Common myeloid progenitor, CD34-positive (primary cell): ENCODE measurements at regions not wholly inside any gene's neighbourhood (a gene's known extent, or its start where the extent isn't known, plus 50 kb on each side); places are given as distances from the start of the nearest gene placed in this dataset.

Experiments used
- CTCF ChIA-PET: fragments of 350-600 bp; sonication (Branson Sonifier 250); formaldehyde crosslinking; loops from one replicate; lab custom pipeline; 2021; ENCODE audit warnings: antibody characterized with exemption; lab: Charles Lee
- POLR2A ChIA-PET: fragments of 350-600 bp; sonication (Branson Sonifier 250); formaldehyde crosslinking; loops from one replicate; lab custom pipeline; 2021; ENCODE audit warnings: antibody characterized with exemption; lab: Charles Lee
- DNase-seq, 3 donors: peaks; one replicate each; pipeline versions ENCODE4 v3.0.0 to v3.0.0-alpha.2; 2013
- H3K27ac ChIP-seq, 2 experiments: 1 replicate in 1 of 2; 2 replicates in 1 of 2; pipeline ENCODE4 v1.7.0; 2013; ENCODE audit warnings: inconsistent platforms in 2 of 2, low read length in 2 of 2, mild to moderate bottlenecking in 2 of 2, low read depth in 1 of 2, moderate library complexity in 1 of 2; ENCODE audit not compliant: severe bottlenecking in 2 of 2, insufficient read depth in 1 of 2, poor library complexity in 1 of 2
- H3K27me3 ChIP-seq, 5 experiments: replicated peaks in 2 of 5; 1 replicate in 3 of 5; 2 replicates in 2 of 5; pipeline versions ENCODE4 v1.6.1 to v1.7.0; 2013; ENCODE audit warnings: low read length in 4 of 5, mild to moderate bottlenecking in 2 of 5, moderate library complexity in 2 of 5, inconsistent platforms in 1 of 5; ENCODE audit not compliant: insufficient read depth in 5 of 5, control insufficient read depth in 4 of 5
- H3K36me3 ChIP-seq, 4 experiments: 1 replicate in 2 of 4; 2 replicates in 2 of 4; pipeline versions ENCODE4 v1.6.1 to v1.7.0; 2013; ENCODE audit warnings: low read length in 3 of 4, control low read depth in 1 of 4, mild to moderate bottlenecking in 1 of 4; ENCODE audit not compliant: control insufficient read depth in 4 of 4, insufficient read depth in 4 of 4
- H3K4me1 ChIP-seq, 4 experiments: 1 replicate in 3 of 4; 2 replicates in 1 of 4; pipeline versions ENCODE4 v1.6.1 to v1.7.1; 2013; ENCODE audit warnings: low read length in 3 of 4, mild to moderate bottlenecking in 3 of 4, control low read depth in 1 of 4, inconsistent platforms in 1 of 4, moderate library complexity in 1 of 4; ENCODE audit not compliant: control insufficient read depth in 4 of 4, insufficient read depth in 4 of 4; ENCODE audit errors: control extremely low read depth in 1 of 4
- H3K4me3 ChIP-seq, 7 experiments: 1 replicate in 4 of 7; 2 replicates in 3 of 7; pipeline versions ENCODE4 v1.5.1 to v1.7.0; 2013; ENCODE audit warnings: mild to moderate bottlenecking in 7 of 7, low read length in 6 of 7, moderate library complexity in 6 of 7, inconsistent platforms in 2 of 7, low read depth in 2 of 7, control low read depth in 1 of 7; ENCODE audit not compliant: insufficient read depth in 4 of 7, control insufficient read depth in 1 of 7; ENCODE audit errors: extremely low read depth in 1 of 7
- H3K9me3 ChIP-seq, 5 experiments: 1 replicate in 4 of 5; 2 replicates in 1 of 5; pipeline versions ENCODE4 v1.6.1 to v1.7.1; 2013; ENCODE audit warnings: low read length in 4 of 5, mild to moderate bottlenecking in 2 of 5, inconsistent platforms in 1 of 5, low read depth in 1 of 5, moderate library complexity in 1 of 5; ENCODE audit not compliant: control insufficient read depth in 4 of 5, insufficient read depth in 2 of 5; ENCODE audit errors: control extremely low read depth in 1 of 5
- WGBS: methylation state at CpG from one replicate; pipeline ENCODE4 v1.1.5; 2013; ENCODE audit not compliant: insufficient coverage; 5-methylcytosine and 5-hydroxymethylcytosine counted together

DNA sequence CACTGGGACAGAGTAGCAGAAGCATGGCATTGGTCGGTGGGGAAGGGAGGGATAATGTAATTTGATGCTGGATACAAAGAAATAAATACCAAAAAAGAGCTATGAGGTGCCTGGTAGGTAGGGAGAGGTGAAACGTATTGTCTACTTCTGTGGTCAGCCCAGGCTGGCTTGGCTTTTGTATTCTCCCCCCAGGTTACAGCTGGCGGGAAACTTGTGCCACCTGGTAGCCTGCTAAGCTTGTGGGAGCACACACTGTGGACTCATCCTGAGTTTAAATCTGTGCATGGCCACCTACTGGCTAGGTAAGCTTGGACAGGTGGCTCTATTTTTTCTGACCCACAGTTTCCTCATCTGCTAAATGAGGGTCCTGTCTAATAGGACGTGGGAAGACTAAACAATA is 165.2 kb upstream of the E2F8 start:
- Histone ChIP-seq H3K36me3 (no peaks in the 10 kb centered on the region), H3K27ac (no peak overlapping the region), H3K27me3 (peaks cover 0 to 9% (median 4%) of the 10 kb centered on the region in 5 experiments), H3K9me3 (no peaks in the 10 kb centered on the region), H3K4me1 (no peaks in the 10 kb centered on the region), H3K4me3 (no peak overlapping the region)
- DNase-seq, result no peak
- CTCF ChIA-PET, result no interaction called here
- 67% methylated on average over 3 of the region's 4 CpGs for WGBS
- POLR2A ChIA-PET, result no interaction called here

DNA sequence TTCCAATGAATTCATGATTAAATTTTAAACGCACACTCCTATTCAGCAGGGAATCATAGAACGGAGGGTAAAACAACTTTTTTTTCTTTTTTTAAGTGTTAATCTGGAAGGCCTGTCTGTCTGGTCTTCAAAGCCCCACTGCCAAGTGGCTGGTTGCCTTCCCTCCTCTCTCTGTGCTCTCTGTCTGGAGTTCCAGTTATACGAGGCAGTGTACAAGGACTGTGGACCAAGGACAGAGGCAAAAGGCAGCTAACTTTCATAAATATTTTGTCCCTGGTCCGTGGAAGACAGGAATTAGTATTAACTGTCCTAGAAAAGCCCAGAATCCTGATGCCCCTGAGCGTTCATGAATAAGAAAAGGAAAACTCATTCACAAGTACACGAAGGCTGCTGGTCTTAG is 164.0 kb upstream of the E2F8 start:
- POLR2A ChIA-PET, result no interaction called here
- Histone ChIP-seq H3K27me3 (peaks cover 0 to 7% (median 2%) of the 10 kb centered on the region in 5 experiments), H3K4me3 (no peak overlapping the region), H3K27ac (no peak overlapping the region), H3K36me3 (no peaks in the 10 kb centered on the region), H3K4me1 (no peaks in the 10 kb centered on the region), H3K9me3 (no peaks in the 10 kb centered on the region)
- 72% methylated on average over 3 of the region's 6 CpGs for WGBS
- CTCF ChIA-PET, result no interaction called here
- DNase-seq, result no peak

DNA sequence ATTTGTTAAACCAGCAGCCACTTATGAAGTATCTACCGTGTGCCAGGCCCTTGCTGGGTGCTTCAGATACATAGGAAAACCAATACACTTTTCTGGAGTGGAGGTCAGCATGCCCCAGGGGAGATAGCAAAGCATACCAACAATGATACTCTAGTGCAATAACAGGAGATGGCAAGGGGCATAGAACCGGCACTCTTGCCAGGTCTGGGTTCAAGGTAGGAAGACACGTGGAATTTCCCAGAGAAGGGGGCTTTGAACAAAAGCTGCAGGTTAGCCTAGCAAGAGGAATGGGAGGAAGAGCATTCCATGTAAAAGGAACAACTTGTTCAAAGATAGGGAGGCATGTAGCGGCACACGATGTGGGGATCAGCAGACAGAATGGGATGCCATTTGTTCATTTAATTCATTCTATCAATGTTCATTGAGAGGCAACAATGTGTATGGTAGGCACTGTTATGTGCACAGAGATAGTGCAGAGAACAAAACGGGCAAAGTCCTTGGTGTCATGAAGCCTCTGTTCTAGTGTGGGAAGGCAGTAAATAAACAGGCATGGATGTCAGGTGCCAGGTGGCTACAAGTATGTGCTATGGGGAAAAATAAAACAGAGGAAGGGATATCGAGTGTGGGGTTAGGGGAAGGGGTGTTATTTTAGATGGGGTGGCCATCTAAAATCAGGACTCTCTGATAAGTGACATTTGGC is 162.6 kb upstream of the E2F8 start:
- H3K36me3 ChIP-seq, result no peaks in the 10 kb centered on the region
- 82% methylated on average over 7 of the region's 7 CpGs for WGBS
- H3K27me3 ChIP-seq, result peaks cover 0 to 9% (median 0%) of the 10 kb centered on the region in 5 experiments
- H3K27ac ChIP-seq, result no peak overlapping the region
- no peak overlapping the region for H3K4me3 ChIP-seq
- no peaks in the 10 kb centered on the region for H3K4me1 ChIP-seq
- H3K9me3 ChIP-seq, result no peaks in the 10 kb centered on the region
- DNase-seq, result no peak
- CTCF ChIA-PET, result no interaction called here
- POLR2A ChIA-PET, result no interaction called here

DNA sequence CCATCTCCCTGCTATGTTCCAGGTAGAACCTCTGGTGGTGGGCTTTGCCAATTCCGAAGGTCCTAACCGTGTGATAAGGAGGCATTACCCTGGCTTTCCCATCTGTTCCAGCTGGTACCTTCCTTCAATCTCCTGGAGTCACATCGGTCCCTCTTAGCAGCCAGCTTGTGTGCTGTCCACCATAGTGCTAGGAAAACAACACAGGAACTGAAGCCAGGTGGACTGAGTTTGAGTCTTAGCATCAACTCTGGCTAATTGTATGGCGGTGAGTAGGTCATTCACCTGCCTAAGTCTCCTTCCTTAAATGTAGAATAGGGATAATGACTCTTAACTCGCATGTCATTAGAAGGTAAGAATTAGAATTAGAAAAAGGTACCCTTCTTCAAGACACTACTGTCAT is 159.6 kb upstream of the E2F8 start:
- peaks cover 0 to 5% (median 0%) of the 10 kb centered on the region in 5 experiments for H3K27me3 ChIP-seq
- ChIA-PET CTCF (interaction anchor here (0.6 to 1.0 kb wide), 2 partner anchors 8 to 326 kb away, joined by 3 read pairs; no protein-coding TSS in a partner anchor), POLR2A (no interaction called here)
- no peaks in the 10 kb centered on the region for H3K4me1 ChIP-seq
- H3K27ac ChIP-seq, result no peak overlapping the region
- 100% methylated on average over 4 of the region's 5 CpGs for WGBS
- no peak overlapping the region for H3K4me3 ChIP-seq
- H3K9me3 ChIP-seq, result no peaks in the 10 kb centered on the region
- DNase-seq, result no peak
- no peaks in the 10 kb centered on the region for H3K36me3 ChIP-seq

DNA sequence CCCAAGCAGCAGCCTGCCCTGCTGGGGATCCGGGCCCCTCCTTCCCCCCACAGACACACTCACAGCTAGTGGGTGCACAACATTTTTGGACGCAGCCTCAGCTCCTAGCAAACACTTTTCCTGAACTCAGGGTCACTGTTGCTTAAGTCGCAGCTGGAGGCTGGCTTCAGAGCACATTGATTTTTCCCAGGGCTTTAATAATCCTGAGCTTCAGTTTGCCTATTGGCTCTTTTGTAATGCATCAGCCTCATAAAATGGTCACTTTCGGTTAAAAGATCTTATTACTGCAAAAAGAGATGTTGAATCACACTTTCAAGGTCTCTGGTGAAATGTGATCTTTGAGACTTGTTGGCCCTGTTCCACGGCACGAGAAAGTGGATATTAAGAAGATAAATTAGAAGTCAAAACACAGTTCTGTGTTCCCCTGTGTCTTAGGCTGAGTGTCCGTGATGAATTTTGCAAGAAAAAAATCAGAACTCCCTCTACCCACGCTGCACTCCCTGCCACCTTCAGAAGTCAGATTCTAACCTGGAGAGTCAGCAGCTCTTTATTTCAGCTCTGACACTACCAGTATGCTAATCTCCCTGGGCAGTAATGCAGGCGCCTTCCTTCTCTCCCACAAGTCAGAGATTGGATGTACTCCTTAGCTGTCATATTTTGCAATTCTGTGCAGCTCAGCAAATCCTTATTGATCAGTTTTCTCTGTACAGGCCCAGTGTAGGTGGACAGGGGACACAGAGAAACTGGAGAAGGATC is 158.2 kb upstream of the E2F8 start:
- no peak for DNase-seq
- H3K9me3 ChIP-seq, result no peaks in the 10 kb centered on the region
- ChIA-PET CTCF (no interaction called here), POLR2A (interaction anchor here (0.6 kb wide), 1 partner anchor 11 kb away, joined by 3 read pairs; no protein-coding TSS in a partner anchor)
- H3K4me3 ChIP-seq, result no peak overlapping the region
- no peak overlapping the region for H3K27ac ChIP-seq
- H3K36me3 ChIP-seq, result no peaks in the 10 kb centered on the region
- 83% methylated on average over 8 of the region's 9 CpGs for WGBS
- H3K4me1 ChIP-seq, result peaks cover 0 to 6% (median 0%) of the 10 kb centered on the region in 4 experiments
- peaks cover 0 to 5% (median 0%) of the 10 kb centered on the region in 5 experiments for H3K27me3 ChIP-seq

DNA sequence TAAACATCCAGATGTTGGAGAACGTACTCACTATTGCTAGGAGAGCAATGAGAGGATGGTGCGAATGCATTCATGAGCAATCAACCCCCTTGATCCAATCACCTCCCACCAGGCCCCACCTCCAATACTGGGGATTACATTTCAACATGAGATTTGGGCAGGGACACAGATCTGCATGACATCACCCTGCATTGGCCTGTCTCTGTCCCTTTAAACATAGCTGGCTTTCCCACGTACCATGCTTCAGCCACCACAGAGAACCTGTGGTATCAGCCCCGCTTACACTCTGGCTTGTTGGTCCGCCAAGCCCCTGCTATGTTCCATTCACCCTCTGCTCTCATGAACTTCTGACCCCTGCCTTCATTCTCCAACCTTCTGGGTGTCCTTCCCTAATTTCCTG is 157.5 kb upstream of the E2F8 start:
- no peaks in the 10 kb centered on the region for H3K36me3 ChIP-seq
- no peak overlapping the region for H3K4me3 ChIP-seq
- DNase-seq, result no peak
- H3K27ac ChIP-seq, result no peak overlapping the region
- no peaks in the 10 kb centered on the region for H3K9me3 ChIP-seq
- 97% methylated on average over 4 of the region's 5 CpGs for WGBS
- POLR2A ChIA-PET, result interaction anchor here (0.6 kb wide), 1 partner anchor 12 kb away, joined by 3 read pairs; no protein-coding TSS in a partner anchor
- CTCF ChIA-PET, result no interaction called here
- H3K27me3 ChIP-seq, result peaks cover 0 to 5% (median 0%) of the 10 kb centered on the region in 5 experiments
- peaks cover 0 to 6% (median 0%) of the 10 kb centered on the region in 4 experiments for H3K4me1 ChIP-seq

DNA sequence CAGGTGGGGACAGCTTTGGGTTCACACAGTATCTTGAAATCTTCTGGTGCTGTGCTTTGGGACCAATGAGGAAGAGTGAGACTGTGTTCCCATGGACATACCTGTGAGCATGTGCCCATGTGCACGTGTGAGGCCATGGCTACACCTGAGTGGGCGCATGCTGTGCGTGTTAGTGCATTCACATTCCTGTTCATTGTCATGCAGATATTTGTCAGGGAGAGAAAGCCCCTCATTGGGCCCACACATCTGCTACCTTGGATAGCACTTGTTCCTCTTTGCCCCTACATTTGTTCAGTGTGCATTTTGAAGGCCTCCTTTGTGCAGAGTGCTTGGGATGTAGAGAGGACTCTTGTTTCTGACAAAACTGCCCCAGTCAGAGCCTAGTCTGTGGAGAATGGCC is 154.3 kb upstream of the E2F8 start:
- Histone ChIP-seq H3K36me3 (no peaks in the 10 kb centered on the region), H3K27ac (no peak overlapping the region), H3K4me1 (peaks cover 0 to 6% (median 0%) of the 10 kb centered on the region in 4 experiments), H3K4me3 (no peak overlapping the region), H3K9me3 (peaks cover 0 to 3% (median 0%) of the 10 kb centered on the region in 5 experiments), H3K27me3 (peaks cover 0 to 5% (median 0%) of the 10 kb centered on the region in 5 experiments)
- 60% methylated on average over 3 of the region's 3 CpGs for WGBS
- CTCF ChIA-PET, result no interaction called here
- no peak for DNase-seq
- POLR2A ChIA-PET, result no interaction called here
